GM12892 (cell line): ENCODE measurements at regions not wholly inside any gene's neighbourhood (a gene's known extent, or its start where the extent isn't known, plus 50 kb on each side); places are given as distances from the start of the nearest gene placed in this dataset.

Experiments used
- POLR2A ChIP-seq: IDR thresholded peaks from 2 replicates; pipeline ENCODE4 v1.6.1; 2011; ENCODE audit warnings: low read depth, low read length, control low read depth
- POLR2AphosphoS5 ChIP-seq: IDR thresholded peaks from 2 replicates; pipeline ENCODE4 v1.6.1; 2011; ENCODE audit warnings: low read depth, low read length, control low read depth
- TAF1 ChIP-seq: IDR thresholded peaks from 2 replicates; pipeline ENCODE4 v1.6.1; 2011; ENCODE audit warnings: low read depth, mild to moderate bottlenecking, control low read depth, low read length, borderline replicate concordance

DNA sequence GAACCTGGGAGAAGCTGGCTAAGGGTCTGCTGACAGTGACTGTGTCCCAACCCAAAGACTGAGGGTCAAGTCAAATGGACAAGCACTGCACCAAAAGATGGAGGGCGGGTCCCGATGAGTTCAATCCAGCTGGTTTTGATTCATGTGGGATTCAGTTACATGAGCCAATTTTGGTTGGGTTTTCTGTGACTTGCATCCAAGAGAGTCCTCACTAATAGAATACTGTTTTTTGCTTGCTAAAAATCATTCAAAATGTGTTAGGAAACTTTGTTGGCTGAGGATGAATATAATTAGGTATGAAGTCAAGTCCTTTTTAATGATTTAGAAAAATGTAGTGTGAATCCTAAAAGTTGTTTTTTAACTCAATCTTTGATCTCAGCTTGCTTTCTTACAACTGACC is 323.8 kb upstream of the NOX3 start:
- TF ChIP-seq POLR2AphosphoS5 (no peak), TAF1 (no peak), POLR2A (no peak)
